CD4-positive, alpha-beta T cell treated with Interferon gamma for 1 hour (primary cell): ENCODE measurements at regions not wholly inside any gene's neighbourhood (a gene's known extent, or its start where the extent isn't known, plus 50 kb on each side); places are given as distances from the start of the nearest gene placed in this dataset.
"Not testable (repeated sequence)": the region's sequence is repeated elsewhere in the genome, so short reads cannot be mapped to it uniquely, and the experiment has no call there.

Experiments used
- DNase-seq: peaks from one replicate; pipeline ENCODE4 v3.0.0-alpha.2; 2020

- DNase-seq = no peak
Measured at GRCh38 chr19:20385061-20385460, 180.5 kb downstream of the ZNF737 start.

GRCh38 chr19:20371911-20372310, 193.7 kb downstream of the ZNF737 start:
- no peak for DNase-seq

GRCh38 chr19:20371304-20371703, 194.3 kb downstream of the ZNF737 start:
- DNase-seq = not testable (repeated sequence)

GRCh38 chr19:20367811-20368294, 197.7 kb downstream of the ZNF737 start:
- no peak for DNase-seq

- DNase-seq = no peak
Measured at GRCh38 chr19:20365146-20365545, 198.1 kb downstream of the ZNF486 start.

- DNase-seq = no peak
Measured at GRCh38 chr19:20359933-20360720, 193.1 kb downstream of the ZNF486 start.

- not testable (repeated sequence) for DNase-seq
Measured at GRCh38 chr19:20358841-20359465, 191.9 kb downstream of the ZNF486 start.

GRCh38 chr19:20357921-20358320, 190.9 kb downstream of the ZNF486 start:
- DNase-seq = no peak

- no peak for DNase-seq
Measured at GRCh38 chr19:20351244-20351643, 184.2 kb downstream of the ZNF486 start.

GRCh38 chr19:20349206-20349605, 182.2 kb downstream of the ZNF486 start:
- DNase-seq = no peak

GRCh38 chr19:20339444-20339843, 172.4 kb downstream of the ZNF486 start:
- no peak for DNase-seq

- DNase-seq = no peak
Measured at GRCh38 chr19:20334760-20335159, 167.7 kb downstream of the ZNF486 start.

GRCh38 chr19:20333508-20333907, 166.5 kb downstream of the ZNF486 start:
- DNase-seq = no peak

GRCh38 chr19:20325151-20325550, 158.1 kb downstream of the ZNF486 start:
- DNase-seq = no peak

GRCh38 chr19:20321139-20321763, 154.2 kb downstream of the ZNF486 start:
- no peak for DNase-seq

GRCh38 chr19:20320191-20320590, 153.2 kb downstream of the ZNF486 start:
- no peak for DNase-seq

GRCh38 chr19:20318616-20319015, 151.6 kb downstream of the ZNF486 start:
- DNase-seq = no peak

- DNase-seq = no peak
Measured at GRCh38 chr19:20315543-20315942, 148.5 kb downstream of the ZNF486 start.

- DNase-seq = no peak
Measured at GRCh38 chr19:20313894-20314293, 146.9 kb downstream of the ZNF486 start.

GRCh38 chr19:20307127-20307526, 140.1 kb downstream of the ZNF486 start:
- no peak for DNase-seq

GRCh38 chr19:20296314-20296713, 129.3 kb downstream of the ZNF486 start:
- DNase-seq = not testable (repeated sequence)

GRCh38 chr19:20294181-20294580, 127.2 kb downstream of the ZNF486 start:
- DNase-seq = no peak

GRCh38 chr19:20292520-20292919, 125.5 kb downstream of the ZNF486 start:
- DNase-seq = not testable (repeated sequence)

- DNase-seq = no peak
Measured at GRCh38 chr19:20289186-20289585, 122.2 kb downstream of the ZNF486 start.
